ENCODE measurements at regions not wholly inside any gene's neighbourhood (a gene's known extent, or its start where the extent isn't known, plus 50 kb on each side); places are given as distances from the start of the nearest gene placed in this dataset.

DNA sequence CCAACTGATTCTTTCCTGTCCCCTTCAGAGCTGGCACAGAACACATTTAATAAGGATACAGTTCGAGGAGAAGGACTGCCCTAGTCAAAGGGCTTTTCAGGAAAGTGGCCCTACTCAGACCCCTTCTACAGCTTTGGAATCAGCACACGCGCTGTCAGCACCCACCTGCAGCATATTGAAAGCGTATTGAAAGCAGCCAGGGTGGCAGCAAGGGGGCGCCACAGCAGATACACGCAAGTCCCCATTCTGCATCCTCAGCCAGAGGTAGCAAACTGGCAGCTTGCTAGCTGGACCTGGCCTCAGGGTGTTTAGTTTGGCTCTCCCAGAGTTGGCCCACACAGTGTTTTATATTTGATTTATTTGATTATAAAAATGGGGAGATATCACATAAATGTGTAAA lies 101.0 kb upstream of the NT5C1B start:
- TF ChIP-seq, protein P1, sequence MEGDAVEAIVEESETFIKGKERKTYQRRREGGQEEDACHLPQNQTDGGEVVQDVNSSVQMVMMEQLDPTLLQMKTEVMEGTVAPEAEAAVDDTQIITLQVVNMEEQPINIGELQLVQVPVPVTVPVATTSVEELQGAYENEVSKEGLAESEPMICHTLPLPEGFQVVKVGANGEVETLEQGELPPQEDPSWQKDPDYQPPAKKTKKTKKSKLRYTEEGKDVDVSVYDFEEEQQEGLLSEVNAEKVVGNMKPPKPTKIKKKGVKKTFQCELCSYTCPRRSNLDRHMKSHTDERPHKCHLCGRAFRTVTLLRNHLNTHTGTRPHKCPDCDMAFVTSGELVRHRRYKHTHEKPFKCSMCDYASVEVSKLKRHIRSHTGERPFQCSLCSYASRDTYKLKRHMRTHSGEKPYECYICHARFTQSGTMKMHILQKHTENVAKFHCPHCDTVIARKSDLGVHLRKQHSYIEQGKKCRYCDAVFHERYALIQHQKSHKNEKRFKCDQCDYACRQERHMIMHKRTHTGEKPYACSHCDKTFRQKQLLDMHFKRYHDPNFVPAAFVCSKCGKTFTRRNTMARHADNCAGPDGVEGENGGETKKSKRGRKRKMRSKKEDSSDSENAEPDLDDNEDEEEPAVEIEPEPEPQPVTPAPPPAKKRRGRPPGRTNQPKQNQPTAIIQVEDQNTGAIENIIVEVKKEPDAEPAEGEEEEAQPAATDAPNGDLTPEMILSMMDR (IDR thresholded peaks at IDR 0.05; ENCODE audit: low read depth, low read length, missing input control) = no peak
- TF ChIP-seq RAD21 (IDR thresholded peaks at IDR 0.05) = no peak

Data from liver (tissue), 3 donors.